ENCODE measurements at regions not wholly inside any gene's neighbourhood (a gene's known extent, or its start where the extent isn't known, plus 50 kb on each side); places are given as distances from the start of the nearest gene placed in this dataset.

- POLR2A ChIA-PET, result no interaction called here
- H3K4me3 ChIP-seq, result no peak overlapping the region
- H3K27ac ChIP-seq, result no peak overlapping the region
- CTCF ChIA-PET, result interaction anchor here (1.6 kb wide), 1 partner anchor 19 kb away, joined by 5 read pairs; no protein-coding TSS in a partner anchor
- DNase-seq (ENCODE audit: low read depth in 1 of 2, low spot score in 1 of 2), result no peak
- TF ChIP-seq ZC3H11A (IDR thresholded peaks at IDR 0.05) (no peak), MAX (IDR thresholded peaks at IDR 0.05) (no peak), HOXB13 (CRISPR knock-in tag; IDR thresholded peaks at IDR 0.05; ENCODE audit: low read depth) (no peak), USF2 (IDR thresholded peaks at IDR 0.05) (no peak), EHF (CRISPR knock-in tag; IDR thresholded peaks at IDR 0.05) (no peak), KDM1A (IDR thresholded peaks at IDR 0.05; ENCODE audit: low read depth) (no peak), PHF8 (IDR thresholded peaks at IDR 0.05; ENCODE audit: borderline replicate concordance, low read depth) (no peak), JUN (IDR thresholded peaks at IDR 0.05) (no peak)
- no peak for FAIRE-seq
- H3K9me3 ChIP-seq, result no peaks in the 10 kb centered on the region
- no peak for ATAC-seq
- 73% methylated on average over 1 of the region's 1 CpG for WGBS (ENCODE audit: missing lambda C conversion rate)
- no peaks in the 10 kb centered on the region for H3K4me1 ChIP-seq
- H3K4me2 ChIP-seq, result no peak overlapping the region
These were observed 137.2 kb downstream of the TFCP2L1 start for GRCh38 chr2:121147766-121148165.

- no peak overlapping the region for H3K4me3 ChIP-seq
- no peak for DNase-seq (ENCODE audit: low read depth in 1 of 2, low spot score in 1 of 2)
- H3K4me2 ChIP-seq, result no peak overlapping the region
- TF ChIP-seq CBX8 (IDR thresholded peaks at IDR 0.05) (no peak), GATA3 (IDR thresholded peaks at IDR 0.05; ENCODE audit: borderline replicate concordance) (no peak), RCOR1 (IDR thresholded peaks at IDR 0.05; ENCODE audit: low read depth, low read length) (no peak), TFCP2L1 (CRISPR knock-in tag; IDR thresholded peaks at IDR 0.05) (no peak), HOXA7 (CRISPR knock-in tag; IDR thresholded peaks at IDR 0.05) (no peak), EHMT2 (IDR thresholded peaks at IDR 0.05; ENCODE audit: low read depth) (no peak), CBX2 (IDR thresholded peaks at IDR 0.05; ENCODE audit: borderline replicate concordance, low read depth) (no peak), CEBPB (IDR thresholded peaks at IDR 0.05) (no peak), ATOH8 (CRISPR knock-in tag; IDR thresholded peaks at IDR 0.05; ENCODE audit: low read depth) (no peak), USF2 (IDR thresholded peaks at IDR 0.05) (no peak), REST (IDR thresholded peaks at IDR 0.05) (no peak), HMGXB4 (CRISPR knock-in tag; IDR thresholded peaks at IDR 0.05; ENCODE audit: borderline replicate concordance) (no peak), RNF2 (IDR thresholded peaks at IDR 0.05; ENCODE audit: borderline replicate concordance, low read depth) (no peak), JUNB (IDR thresholded peaks at IDR 0.05) (no peak)
- H3K27ac ChIP-seq, result no peak overlapping the region
- ChIA-PET POLR2A (no interaction called here), CTCF (interaction anchor here (1.6 kb wide), 1 partner anchor 20 kb away, joined by 5 read pairs; no protein-coding TSS in a partner anchor)
- H3K4me1 ChIP-seq, result no peaks in the 10 kb centered on the region
- no peak for ATAC-seq
- no peak for FAIRE-seq
- WGBS (ENCODE audit: missing lambda C conversion rate), result 13% methylated on average over 3 of the region's 3 CpGs
- H3K9me3 ChIP-seq, result no peaks in the 10 kb centered on the region
These were observed 136.5 kb downstream of the TFCP2L1 start for GRCh38 chr2:121148481-121148880.
